OCI-LY3 (cell line): ENCODE measurements at regions not wholly inside any gene's neighbourhood (a gene's known extent, or its start where the extent isn't known, plus 50 kb on each side); places are given as distances from the start of the nearest gene placed in this dataset.

Experiments used
- H2AFZ ChIP-seq: fragments of 200-600, 300-600 bp; shearing (Covaris generic); 2 replicates; pipeline ENCODE4 v1.6.0; 2014; ENCODE audit warnings: antibody characterized with exemption, low read depth, low read length
- H3K27ac ChIP-seq: fragments of 200-600, 300-600 bp; sonication (generic); 2 replicates; pipeline ENCODE4 v1.5.1; 2014; ENCODE audit warnings: mild to moderate bottlenecking, low read length, moderate library complexity, mixed read lengths
- H3K27me3 ChIP-seq: fragments of 200-600, 300-600 bp; sonication (generic); 2 replicates; pipeline ENCODE4 v1.6.1; 2014; ENCODE audit warnings: low read depth, low read length, mixed read lengths
- H3K36me3 ChIP-seq: fragments of 200-600, 300-600 bp; sonication (generic); replicated peaks from 2 replicates; pipeline ENCODE3; 2014; ENCODE audit warnings: low read depth, low read length, mixed read lengths
- H3K4me1 ChIP-seq: fragments of 300-600, 200-600 bp; sonication (generic); 2 replicates; pipeline ENCODE4 v1.6.1; 2014; ENCODE audit warnings: low read length, mixed read lengths
- H3K4me2 ChIP-seq: fragments of 200-600, 300-600 bp; sonication (generic); 2 replicates; pipeline ENCODE4 v1.6.1; 2014; ENCODE audit warnings: low read length, mixed read lengths
- H3K4me3 ChIP-seq: fragments of 300-600, 200-600 bp; sonication (generic); 2 replicates; pipeline ENCODE4 v1.5.1; 2014; ENCODE audit warnings: antibody characterized with exemption, mild to moderate bottlenecking, low read length, moderate library complexity
- H3K79me2 ChIP-seq: fragments of 300-600, 200-600 bp; shearing (Covaris generic); 2 replicates; pipeline ENCODE4 v1.6.1; 2014; ENCODE audit warnings: mild to moderate bottlenecking, low read length, mixed read lengths
- H3K9ac ChIP-seq: fragments of 300-600, 200-600 bp; shearing (Covaris generic); 2 replicates; pipeline ENCODE4 v1.6.0; 2014; ENCODE audit warnings: mild to moderate bottlenecking, low read length, moderate library complexity
- H3K9me3 ChIP-seq: fragments of 200-600, 300-600 bp; shearing (Covaris generic); 2 replicates; pipeline ENCODE4 v1.6.1; 2014; ENCODE audit warnings: low read length, mixed read lengths; ENCODE audit not compliant: insufficient read depth
- H4K20me1 ChIP-seq: fragments of 200-600, 300-600 bp; sonication (generic); 2 replicates; pipeline ENCODE4 v1.6.1; 2016; ENCODE audit warnings: low read length, mixed read lengths; ENCODE audit not compliant: insufficient read depth
- CTCF ChIP-seq: fragments of 200-600, 300-600 bp; sonication (generic); IDR thresholded peaks from 2 replicates; pipeline ENCODE4 v1.5.1; 2014; ENCODE audit warnings: antibody characterized with exemption, low read length, low read depth
- EZH2phosphoT487 ChIP-seq: fragments of 200-600 bp; shearing (Covaris generic); IDR thresholded peaks from 2 replicates; pipeline ENCODE4 v1.6.1; 2018; ENCODE audit warnings: antibody characterized with exemption, mixed run types, low read depth

- no peaks in the 10 kb centered on the region for H3K79me2 ChIP-seq
- no peak overlapping the region for H3K9ac ChIP-seq
- H3K4me2 ChIP-seq, result no peak overlapping the region
- H3K9me3 ChIP-seq, result no peaks in the 10 kb centered on the region
- H3K27me3 ChIP-seq, result peaks cover 10% of the 10 kb centered on the region
- H3K4me1 ChIP-seq, result no peaks in the 10 kb centered on the region
- no peaks in the 10 kb centered on the region for H3K36me3 ChIP-seq
- no peak overlapping the region for H3K27ac ChIP-seq
- no peak overlapping the region for H2AFZ ChIP-seq
- no peaks in the 10 kb centered on the region for H4K20me1 ChIP-seq
- H3K4me3 ChIP-seq, result no peak overlapping the region
- TF ChIP-seq EZH2phosphoT487, result no peak
- no peak for TF ChIP-seq CTCF
These were observed 237.9 kb upstream of the GATB start for GRCh38 chr4:151998723-151999122.

GRCh38 chr4:151997461-151997860, 236.7 kb upstream of the GATB start:
- no peaks in the 10 kb centered on the region for H4K20me1 ChIP-seq
- H3K4me2 ChIP-seq, result no peak overlapping the region
- H3K79me2 ChIP-seq, result no peaks in the 10 kb centered on the region
- no peaks in the 10 kb centered on the region for H3K27me3 ChIP-seq
- no peaks in the 10 kb centered on the region for H3K4me1 ChIP-seq
- H3K36me3 ChIP-seq, result no peaks in the 10 kb centered on the region
- no peak overlapping the region for H3K9ac ChIP-seq
- no peak overlapping the region for H3K27ac ChIP-seq
- no peak overlapping the region for H3K4me3 ChIP-seq
- no peak overlapping the region for H2AFZ ChIP-seq
- H3K9me3 ChIP-seq, result no peaks in the 10 kb centered on the region
- TF ChIP-seq CTCF (no peak), EZH2phosphoT487 (no peak)

GRCh38 chr4:151994429-151994828, 233.6 kb upstream of the GATB start:
- no peak overlapping the region for H3K27ac ChIP-seq
- no peaks in the 10 kb centered on the region for H3K4me1 ChIP-seq

GRCh38 chr4:151993521-151993920, 232.7 kb upstream of the GATB start:
- Histone ChIP-seq H4K20me1 (no peaks in the 10 kb centered on the region), H3K9ac (no peak overlapping the region), H3K27ac (no peak overlapping the region), H3K36me3 (no peaks in the 10 kb centered on the region), H3K27me3 (no peaks in the 10 kb centered on the region), H3K4me1 (no peaks in the 10 kb centered on the region), H3K9me3 (no peaks in the 10 kb centered on the region), H3K79me2 (no peaks in the 10 kb centered on the region), H3K4me3 (no peak overlapping the region), H3K4me2 (no peak overlapping the region), H2AFZ (no peak overlapping the region)
- no peak for TF ChIP-seq EZH2phosphoT487
- TF ChIP-seq CTCF, result no peak

More at GRCh38 chr4:151994429-151994828, 233.6 kb upstream of the GATB start:
- H3K79me2 ChIP-seq, result no peaks in the 10 kb centered on the region
- H3K27me3 ChIP-seq, result no peaks in the 10 kb centered on the region
- no peak overlapping the region for H2AFZ ChIP-seq
- H3K36me3 ChIP-seq, result no peaks in the 10 kb centered on the region
- no peak for TF ChIP-seq EZH2phosphoT487
- no peak for TF ChIP-seq CTCF
- no peak overlapping the region for H3K9ac ChIP-seq
- H4K20me1 ChIP-seq, result no peaks in the 10 kb centered on the region
- no peak overlapping the region for H3K4me3 ChIP-seq
- H3K4me2 ChIP-seq, result no peak overlapping the region
- no peaks in the 10 kb centered on the region for H3K9me3 ChIP-seq
